Activated CD4-positive, alpha-beta T cell treated with anti-CD3 and anti-CD28 coated beads, Interleukin-2, Interleukin-6, amounts not matched to agents 100 ng/mL and 50 ng/mL, durations not matched to agents 16 hours and 8 hours (primary cell): ENCODE measurements at regions not wholly inside any gene's neighbourhood (a gene's known extent, or its start where the extent isn't known, plus 50 kb on each side); places are given as distances from the start of the nearest gene placed in this dataset.
A peak's percentile ranks its signal among the peaks of the same experiment; 100 is the strongest.

ENCODE experiments used
- DNase-seq: peaks from one replicate; pipeline ENCODE4 v3.0.0-alpha.2; 2020

DNA sequence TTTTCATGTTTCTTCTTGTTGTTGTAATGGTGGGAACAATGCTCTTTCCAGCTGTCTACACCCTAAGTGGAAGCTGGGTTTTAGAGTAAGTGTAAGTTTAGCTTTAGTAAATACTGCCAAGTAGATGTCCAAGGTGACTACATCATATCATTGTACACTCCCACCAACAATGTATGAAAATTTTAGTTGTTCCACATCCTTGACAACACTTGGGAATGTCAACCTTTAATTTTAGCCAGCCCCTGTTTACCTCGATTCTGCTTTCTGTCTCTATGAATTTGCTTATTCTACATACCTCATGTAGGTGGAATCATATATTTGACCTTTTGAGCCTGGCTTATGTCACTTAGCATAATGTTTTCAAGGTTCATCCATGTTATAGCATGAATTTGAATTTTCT, 93.0 kb downstream of the MTPAP start:
- DNase-seq, result no peak

DNA sequence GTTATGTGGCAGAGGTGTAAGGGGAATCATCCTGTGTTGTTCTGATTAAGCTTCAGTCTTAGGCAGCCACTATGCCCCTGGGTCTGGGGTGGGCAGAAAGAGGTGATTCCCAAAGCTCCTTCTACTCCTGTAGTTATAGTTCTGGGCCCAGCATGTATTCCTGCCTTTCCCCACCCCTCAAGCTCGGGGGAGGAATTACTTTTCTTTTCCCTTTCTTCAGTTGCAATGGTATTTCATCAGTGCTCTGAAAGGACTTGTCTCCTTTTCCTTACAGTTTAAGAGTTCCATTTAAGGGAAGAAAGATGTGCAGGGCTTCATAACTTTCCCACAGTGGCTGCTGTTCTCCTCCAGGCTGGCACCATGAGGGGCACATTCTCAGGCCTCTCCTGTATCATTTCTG, 94.2 kb downstream of the MTPAP start:
- no peak for DNase-seq

DNA sequence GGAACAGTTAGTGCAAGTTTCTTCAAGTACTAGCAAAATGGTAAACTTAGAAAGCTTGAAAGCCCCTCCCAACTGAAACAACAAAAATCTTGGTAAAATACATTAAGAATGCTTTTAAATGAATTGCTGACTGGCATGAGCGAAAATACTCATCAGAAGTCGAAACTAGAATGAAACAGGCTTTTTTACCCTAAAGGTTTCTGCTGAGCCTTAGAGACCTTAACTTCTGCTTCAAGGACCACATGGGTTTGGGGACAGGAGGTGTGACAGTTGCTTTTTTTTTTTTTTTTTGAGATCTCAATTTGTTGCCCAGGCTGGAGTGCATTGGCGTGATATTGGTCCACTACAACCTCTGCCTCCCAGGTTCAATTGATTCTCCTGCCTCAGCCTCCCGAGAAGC, 100.3 kb downstream of the MTPAP start:
- no peak for DNase-seq

DNA sequence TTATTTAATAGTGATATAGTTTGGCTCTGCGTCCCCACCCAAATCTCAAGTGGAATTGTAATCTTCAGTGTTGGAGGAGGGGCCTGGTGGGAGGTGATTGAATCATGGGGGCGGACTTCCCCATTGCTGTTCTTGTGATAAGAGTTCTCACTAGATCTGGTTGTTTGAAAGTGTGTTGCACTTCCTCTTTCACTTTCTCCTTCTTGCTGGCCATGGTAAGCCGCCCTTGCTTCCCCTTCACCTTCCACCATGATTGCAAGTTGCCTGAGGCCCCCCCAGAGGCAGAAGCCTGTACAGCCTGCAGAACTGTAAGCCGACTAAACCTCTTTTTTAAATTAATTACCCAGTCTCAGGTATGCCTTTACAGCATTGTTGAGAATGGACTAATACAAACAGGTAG, 101.4 kb downstream of the MTPAP start:
- no peak for DNase-seq

DNA sequence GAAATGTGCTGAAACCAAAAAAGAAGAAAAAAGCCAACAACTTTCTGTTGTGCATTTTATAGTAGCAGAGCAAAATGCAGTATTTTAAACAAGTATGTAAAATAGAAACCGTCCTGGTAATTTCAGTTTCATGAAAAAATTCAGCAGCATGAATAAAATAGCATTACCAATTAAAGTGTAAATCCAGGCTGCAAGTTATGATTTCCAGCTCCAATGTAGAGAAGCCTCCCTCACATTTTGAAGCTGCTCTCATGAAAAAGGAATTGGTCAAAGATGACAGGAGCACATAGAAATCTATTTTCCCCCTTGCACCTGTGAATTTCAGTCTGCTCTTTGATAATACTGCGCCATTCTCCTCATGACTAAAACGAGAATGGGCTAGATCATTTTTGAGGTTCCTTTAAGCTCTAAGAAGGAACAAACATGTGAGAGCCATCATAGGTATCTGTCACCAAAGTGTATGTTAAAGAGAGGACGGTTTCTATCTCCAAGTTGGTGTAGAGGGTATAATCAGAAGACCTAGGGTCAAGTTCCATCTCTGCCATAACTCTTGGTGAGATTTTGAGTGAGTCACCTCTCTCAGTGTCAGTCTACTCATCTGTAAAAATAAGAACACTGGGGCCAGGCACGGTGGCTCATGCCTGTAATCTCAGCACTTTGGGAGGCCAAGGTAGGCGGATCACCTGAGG, 107.5 kb downstream of the MTPAP start:
- DNase-seq, result no peak

DNA sequence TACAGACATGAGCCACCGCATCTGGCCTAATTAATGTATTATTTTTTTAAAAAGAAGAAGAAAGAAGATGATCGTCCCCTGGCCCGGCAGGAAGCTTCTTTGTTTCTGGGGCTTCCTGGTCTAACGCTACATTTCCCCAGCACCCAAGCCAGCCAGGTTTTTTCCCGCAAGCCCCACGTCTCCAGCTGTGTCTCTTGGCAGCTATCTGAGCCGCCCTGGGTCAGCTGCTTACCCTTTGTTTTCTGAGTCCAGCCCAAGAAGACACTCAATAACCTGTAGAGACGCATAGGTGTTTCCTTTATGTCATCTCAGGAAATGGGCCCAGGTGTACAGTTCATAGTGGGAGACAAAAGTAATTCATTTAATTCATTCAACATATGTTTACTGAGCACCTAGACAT, 110.2 kb downstream of the MTPAP start:
- no peak for DNase-seq

DNA sequence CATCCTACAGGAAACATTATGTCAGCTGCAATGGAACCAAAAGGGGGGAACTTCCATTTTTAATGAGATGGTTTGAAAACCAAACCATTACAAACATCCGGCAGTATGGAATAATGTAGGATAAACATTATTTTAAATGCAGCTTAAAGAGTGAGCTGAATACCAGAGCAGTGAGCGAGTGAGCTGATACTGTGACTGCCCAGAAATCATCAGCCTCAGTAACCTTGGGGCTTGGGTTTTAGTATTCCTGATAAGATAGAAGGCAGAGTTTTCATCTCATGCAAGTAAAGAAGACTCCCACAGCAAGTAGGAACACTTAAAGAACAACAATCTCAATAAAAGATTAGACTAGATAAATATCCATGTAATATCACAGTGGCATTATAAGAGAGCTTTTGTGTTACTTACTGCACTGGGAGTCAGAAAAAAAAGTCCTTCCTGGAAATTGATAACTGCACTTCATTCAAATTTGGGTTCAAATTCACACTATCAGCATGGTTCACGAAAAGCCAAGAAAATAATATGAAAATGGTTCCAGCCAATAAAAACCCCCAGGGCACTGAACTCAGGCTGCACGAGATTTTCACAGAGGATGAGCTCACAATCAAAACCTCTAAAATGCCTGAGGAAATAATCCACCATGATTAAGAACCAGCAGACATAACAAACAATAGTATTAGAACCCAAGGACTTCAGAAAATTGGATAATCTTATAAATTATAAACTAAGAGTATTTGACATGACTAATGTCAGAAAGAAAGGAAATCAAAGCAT, 115.7 kb downstream of the MTPAP start:
- no peak for DNase-seq

DNA sequence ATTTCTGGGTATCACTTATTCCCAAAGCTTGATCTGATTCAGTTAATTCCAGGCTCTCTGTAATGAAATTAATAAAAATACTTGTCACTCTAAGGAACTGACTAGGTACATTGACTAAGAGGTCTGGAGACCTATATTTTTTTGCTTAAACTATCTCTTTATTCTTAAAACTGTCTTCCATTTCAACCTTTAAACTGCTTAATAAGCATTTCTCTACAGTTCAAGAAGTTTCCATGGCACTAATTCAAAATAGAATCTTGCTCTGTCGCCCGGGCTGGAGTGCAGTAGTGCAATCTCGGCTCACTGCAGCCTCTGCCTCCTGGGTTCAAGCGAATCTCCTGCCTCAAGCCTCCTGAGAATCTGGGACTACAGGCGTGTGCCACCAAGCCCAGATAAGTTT, 117.4 kb downstream of the MTPAP start:
- DNase-seq, result no peak

DNA sequence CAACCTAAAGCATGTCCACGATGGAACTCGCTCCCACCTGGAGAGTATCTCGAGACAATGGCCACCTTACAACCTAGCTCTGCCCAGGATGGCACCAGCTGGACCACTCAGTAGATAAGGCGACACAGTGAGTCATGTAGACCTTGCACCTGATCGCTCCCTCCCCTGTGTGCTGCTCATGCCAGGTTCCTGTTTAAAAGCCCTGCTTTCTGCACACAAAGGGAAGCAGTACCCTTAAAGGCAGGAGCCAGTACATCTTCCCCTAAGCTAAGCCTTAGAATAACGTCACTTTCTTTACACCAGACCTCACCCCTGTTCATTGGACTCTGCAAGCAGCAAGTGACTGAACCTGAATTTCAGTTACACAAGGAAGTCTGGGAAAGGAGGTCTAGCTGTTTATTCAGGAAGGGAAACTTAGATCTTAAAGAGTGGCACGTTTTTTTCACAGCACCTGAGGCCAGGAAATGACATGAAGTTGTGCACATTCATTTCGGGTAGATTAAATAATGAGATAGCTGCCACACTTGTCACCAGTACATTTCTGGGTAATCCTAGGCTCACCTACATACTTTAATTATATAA, 117.9 kb downstream of the MTPAP start:
- peak; percentile 47 for DNase-seq

DNA sequence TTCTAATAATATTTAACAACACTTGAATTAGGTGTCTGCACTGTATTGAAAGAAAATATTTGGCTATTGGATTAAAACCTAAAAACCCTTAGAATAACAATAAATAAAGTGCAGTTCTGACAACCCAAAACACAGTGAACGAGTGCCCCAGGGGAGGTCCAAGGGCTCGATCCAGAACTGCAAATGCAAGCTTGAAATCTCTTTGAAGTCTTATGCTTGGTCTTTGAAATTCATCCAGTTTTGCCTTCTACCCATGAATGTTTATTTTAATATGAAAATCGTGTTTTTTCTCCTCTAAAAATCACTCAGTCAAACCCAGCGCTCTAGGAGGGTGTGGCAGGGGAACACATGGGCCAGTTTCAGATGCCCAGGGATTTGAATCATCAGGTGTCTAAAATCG, 119.5 kb downstream of the MTPAP start:
- DNase-seq, result no peak

DNA sequence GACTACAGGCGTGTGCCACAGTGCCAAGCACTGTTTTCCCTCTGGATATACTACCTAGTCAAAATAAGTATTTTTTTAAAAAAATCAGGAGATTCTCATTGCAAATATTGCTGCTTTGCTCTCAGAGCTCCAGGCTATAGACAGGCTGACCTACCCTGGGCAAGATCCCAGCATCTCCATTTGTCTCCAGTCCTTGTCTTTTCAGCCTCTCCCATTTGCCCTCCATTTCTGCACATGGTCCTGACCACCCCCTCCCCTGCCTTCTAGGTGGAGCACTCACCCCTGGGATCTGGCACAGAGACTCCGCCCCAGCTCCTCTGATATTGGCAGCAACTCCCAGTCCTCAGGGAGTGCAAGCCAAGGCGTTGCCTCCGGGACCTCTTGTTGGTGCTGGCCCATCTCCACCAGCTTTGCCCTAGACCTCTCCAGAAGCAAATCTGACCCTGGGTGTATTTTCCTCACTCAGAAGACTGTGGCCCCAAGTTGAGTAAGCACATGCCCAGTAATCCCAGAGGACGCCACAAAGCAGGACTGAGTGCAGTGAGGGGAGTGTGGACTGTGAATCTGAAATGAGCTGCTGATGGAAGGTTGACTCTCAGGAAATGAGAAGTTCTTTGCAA, 120.6 kb downstream of the MTPAP start:
- DNase-seq, result no peak

DNA sequence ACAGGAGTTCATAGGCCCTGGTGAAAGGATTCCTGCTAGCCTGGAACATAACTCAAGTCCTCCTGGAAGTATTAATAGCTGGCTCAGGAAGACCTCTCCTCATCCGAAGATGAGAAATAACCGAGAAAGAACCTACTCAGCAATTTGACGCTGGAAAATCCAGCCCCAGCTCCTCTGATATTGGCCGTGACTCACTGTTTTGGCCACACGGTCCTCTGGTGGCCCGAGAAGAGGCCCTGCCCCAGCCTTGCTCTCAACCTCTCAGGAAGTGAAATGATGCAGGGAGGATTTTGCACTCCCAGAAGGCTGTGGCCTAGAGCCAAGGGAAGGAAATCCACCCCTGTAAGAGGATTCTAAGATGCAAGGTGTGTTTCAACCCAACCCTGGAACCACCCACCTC, 121.6 kb downstream of the MTPAP start:
- DNase-seq, result no peak

DNA sequence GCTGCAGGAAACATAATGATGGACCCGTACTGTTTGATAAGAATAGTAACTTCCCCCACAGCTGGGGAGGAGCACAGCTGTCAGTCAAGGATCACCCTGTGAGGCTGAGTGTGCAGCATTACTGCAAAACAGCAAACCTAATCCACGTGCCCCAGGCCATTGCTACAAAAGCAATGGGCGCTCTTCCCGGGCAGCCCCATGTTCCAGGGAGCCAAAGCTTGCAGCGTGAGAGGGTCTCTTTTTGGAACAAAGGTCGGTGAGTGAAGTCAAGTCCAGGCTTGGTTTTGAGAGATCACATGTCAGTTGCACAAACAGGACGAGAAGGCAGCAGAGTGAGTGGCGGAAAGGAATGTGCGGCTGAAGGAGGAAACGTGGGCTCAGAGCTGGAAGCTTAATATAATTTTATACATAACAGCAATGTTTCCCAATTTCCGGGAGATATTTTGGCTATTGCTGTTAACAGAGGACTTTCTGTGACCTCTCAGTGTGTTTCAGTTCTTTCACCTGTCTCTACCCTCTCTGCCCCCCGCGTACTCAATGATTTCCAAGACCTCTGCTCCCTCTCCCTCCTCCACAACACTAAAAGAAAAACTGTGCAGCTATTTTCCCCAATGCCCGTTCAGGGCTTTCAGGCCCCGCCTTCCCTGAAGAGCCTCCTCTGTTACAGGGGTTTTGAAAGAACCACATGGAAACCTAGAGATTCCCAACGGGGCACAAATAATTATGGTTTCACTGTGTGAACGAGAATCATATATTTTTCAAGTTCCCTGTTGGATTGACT, 128.9 kb downstream of the MTPAP start:
- no peak for DNase-seq

DNA sequence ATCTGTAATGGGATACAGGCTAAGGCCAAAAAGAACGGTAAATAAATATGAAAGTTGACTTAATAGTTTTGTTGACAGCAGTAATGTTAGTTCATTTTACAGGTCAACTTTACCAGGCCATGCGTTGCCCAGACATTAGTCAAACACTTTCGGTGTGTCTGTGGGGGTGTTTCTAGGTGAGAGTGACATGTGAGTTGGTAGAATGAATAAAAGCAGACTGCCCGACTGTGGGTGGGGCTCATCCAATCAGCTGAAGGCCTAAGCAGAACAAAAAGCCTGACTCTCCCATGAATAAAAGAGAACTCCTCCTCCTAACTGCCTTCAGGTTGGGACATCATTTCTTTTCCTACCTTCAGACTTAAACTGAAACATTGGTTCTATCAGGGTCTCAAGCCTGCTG, 132.3 kb downstream of the MTPAP start:
- DNase-seq, result no peak

DNA sequence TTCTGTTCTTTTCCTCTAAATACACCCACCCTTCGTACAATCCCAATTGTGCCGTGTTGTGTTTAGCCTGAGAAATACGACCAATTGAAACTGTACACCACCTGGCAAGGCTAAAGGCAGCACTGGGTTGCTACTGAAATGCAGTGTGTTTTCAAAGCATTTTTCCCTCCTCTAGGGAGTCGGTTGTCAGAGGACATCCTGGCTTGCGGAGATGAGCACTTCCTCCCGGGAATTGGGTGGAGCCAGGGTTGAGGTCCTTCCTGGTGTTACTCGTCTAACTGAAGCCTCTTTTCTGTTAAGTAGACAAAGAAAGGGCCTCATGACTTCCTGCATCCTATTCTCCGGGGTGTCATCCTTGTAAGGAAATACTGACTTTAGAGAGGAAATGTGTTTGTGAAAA, 133.5 kb downstream of the MTPAP start:
- DNase-seq, result no peak

DNA sequence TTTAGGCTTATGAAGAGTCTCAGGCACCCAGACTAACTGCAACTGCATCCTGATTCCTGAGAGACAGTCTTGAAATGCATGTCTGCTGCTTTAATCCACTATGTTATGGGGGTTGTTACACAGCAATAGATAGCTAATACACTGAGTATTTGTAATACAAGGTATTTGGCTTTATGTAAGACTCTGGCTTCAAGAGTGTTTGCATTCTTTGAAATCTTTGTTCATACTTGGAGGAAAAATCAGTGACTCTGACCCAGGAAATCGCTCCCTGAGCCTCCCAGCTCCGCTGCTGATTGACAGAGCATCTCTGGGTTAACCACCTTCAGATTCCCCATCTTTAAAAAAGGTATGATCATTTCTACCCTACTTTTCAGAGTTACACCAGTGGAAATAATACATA, 133.9 kb downstream of the MTPAP start:
- DNase-seq, result no peak

DNA sequence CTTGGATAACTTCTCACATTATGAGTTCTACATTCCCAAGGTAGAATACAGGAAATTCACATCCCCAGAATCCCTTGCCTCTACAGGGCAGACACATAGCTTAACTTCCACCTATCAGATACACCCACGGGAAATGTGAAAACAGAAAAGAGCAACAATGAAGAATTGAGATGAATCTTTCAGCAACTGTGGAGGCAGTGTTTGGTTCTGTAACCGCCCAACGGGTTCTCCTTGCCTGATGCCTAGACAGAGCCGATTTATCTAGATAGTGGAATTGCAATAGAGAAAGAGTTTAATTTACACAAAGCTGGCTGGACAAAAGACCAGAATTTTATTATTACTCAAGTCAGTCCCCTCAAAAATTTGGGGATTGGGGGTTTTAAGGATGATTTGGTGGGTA, 138.8 kb downstream of the MTPAP start:
- DNase-seq, result no peak

DNA sequence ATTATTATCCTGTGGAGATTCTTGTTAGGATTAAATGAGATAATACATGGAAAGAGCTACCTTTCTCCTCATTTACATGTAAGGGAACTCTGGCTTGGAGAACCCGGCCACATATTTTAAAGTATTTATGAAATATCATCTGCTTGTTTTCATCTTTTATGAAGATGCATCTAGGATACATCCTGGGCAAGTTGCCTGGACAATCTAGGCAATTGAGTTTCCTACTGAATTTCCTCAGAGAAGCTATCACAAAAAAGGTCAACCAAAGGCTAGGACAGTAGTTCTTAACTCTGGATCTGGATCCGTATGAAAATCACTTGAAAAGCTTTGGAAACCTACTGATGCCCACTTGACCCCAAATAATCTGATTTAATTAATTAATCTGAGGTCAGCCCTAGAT, 140.7 kb downstream of the MTPAP start:
- DNase-seq, result no peak

DNA sequence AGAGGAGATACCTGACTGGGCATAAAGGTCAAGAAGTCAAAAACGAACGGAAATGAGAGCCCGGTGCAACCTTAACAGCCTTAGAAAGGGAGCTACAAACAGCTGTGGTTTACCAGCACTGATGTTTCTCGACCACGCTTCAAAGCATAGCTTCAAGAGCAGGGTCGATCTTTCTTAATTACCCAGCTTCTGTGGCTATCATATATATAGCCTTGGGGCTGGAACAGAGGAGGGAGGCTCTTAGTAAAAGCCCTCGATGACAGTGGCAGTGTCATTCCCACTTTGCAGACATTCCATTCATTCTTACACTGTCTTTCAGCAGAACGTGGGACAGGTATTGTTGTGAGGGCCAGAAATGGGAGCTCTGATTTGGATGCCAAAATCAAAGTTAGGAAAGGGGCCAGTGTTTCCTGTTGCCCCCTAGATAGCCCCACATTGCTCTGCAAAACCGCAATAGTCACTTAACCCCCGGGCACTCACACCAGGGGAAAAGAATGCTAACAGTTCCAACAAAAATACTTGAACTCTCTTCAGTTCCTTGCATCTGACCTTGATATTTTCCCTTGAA, 141.5 kb downstream of the MTPAP start:
- no peak for DNase-seq

DNA sequence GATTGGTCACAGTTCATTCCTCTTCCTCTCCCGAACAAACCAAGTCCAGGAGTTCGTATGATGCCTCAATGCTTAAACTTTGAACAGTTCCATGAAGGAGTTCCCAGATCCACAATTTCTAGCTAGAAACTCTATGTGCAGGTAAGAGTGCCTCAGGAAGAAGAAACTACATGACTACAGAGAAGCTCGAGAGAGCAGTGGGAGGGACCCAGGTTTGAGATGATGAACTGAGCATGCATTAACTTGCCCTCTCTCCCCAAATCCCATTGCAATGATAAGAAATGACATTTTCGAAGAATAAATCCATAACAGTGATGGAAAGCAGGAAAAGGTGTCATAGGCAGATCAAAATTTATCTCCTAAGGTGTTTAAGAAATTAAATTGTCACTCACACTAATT, 140.6 kb upstream of the JCAD start:
- DNase-seq, result no peak

DNA sequence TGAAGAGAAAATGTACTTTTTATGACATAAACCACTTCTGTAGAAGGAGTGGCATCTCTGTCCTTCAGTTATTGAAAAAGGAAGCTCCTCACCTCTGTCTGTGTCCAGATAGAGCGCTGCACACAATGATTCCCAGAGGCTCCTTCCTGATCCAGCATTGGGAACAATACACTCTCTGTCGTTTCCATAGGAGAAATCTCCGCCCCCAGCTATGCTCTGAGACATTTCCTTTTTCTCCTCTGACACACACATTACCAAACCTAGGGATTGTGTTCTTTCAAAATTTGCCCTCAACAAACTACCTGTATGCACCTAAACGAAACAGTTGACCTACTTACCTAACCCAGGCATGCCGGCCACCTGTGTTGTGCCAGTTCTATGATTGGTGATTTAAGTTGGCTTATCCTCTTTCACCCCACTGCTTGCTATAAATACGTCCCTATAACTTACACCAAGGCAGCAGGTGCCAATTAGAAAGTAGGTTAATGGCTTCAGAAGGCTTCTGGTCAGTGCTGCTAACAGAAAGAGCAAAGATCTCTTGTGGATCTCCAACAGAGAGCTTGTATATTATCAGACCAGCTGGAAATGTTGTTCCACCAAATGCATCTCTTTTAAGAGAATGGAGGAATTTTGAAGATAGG, 140.1 kb upstream of the JCAD start:
- DNase-seq, result no peak

DNA sequence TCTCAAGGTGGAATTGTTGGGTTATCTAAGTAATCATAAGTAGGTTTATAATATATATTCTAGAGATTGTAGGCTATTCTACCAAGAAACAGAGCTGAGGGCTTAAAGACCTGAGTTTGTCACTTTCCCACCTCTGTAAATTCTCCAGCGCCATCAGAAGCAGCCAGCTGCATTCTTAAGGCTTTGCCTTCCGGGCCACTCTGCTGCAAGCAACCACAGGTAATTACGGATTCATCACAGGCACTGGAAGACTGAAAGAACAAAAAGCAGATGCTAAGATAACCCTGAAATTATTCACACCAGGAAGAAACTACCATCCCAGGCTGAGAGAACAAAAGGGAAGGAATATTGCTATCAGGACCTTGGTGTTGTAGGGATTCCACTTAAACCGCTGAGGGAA, 137.8 kb upstream of the JCAD start:
- no peak for DNase-seq
